Esophagus muscularis mucosa (tissue), 4 donors: ENCODE measurements at regions not wholly inside any gene's neighbourhood (a gene's known extent, or its start where the extent isn't known, plus 50 kb on each side); places are given as distances from the start of the nearest gene placed in this dataset.

Experiments used
- DNase-seq: peaks from one replicate; pipeline ENCODE4 v3.0.0-alpha.2; 2017; ENCODE audit errors: extremely low spot score
- H3K27ac ChIP-seq, 4 donors: fragments of 200-600 bp; sonication (generic); replicated peaks in 1 of 4; 1 replicate in 3 of 4; 2 replicates in 1 of 4; pipeline ENCODE4 v1.5.1; 2016 to 2019; ENCODE audit warnings: mild to moderate bottlenecking in 1 of 4
- H3K27me3 ChIP-seq, 4 donors: fragments of 200-600 bp; sonication (generic); one replicate each; pipeline versions ENCODE4 v1.5.1 to v1.6.0; 2016 to 2019
- H3K36me3 ChIP-seq, 4 donors: fragments of 200-600 bp; sonication (generic); one replicate each; pipeline ENCODE4 v1.5.1; 2016 to 2019
- H3K4me1 ChIP-seq, 4 donors: fragments of 200-600 bp; sonication (generic); one replicate each; pipeline ENCODE4 v1.5.1; 2016 to 2019
- H3K4me3 ChIP-seq, 4 donors: fragments of 200-600 bp; sonication (generic); 1 replicate in 2 of 4; 2 replicates in 2 of 4; pipeline ENCODE4 v1.5.1; 2016 to 2019; ENCODE audit warnings: mild to moderate bottlenecking in 4 of 4, moderate library complexity in 1 of 4
- H3K9me3 ChIP-seq, 4 donors: fragments of 200-600 bp; sonication (generic); 1 replicate in 3 of 4; 2 replicates in 1 of 4; pipeline ENCODE4 v1.5.1; 2016 to 2019
- CTCF ChIP-seq, 3 experiments: fragments of 200-600 bp in 2 of 3; fragments of 450-650 bp in 1 of 3; sonication (generic) in 2 of 3; IDR thresholded peaks; one replicate each; pipeline ENCODE4 v1.5.1; 2017 to 2019; ENCODE audit warnings: antibody characterized with exemption in 3 of 3, mild to moderate bottlenecking in 2 of 3, moderate library complexity in 1 of 3
- EP300 ChIP-seq: sonication (generic); formaldehyde crosslinking; IDR thresholded peaks from one replicate; pipeline ENCODE4 v1.6.1; 2017; ENCODE audit warnings: antibody characterized with exemption
- POLR2A ChIP-seq: fragments of 450-650 bp; IDR thresholded peaks from one replicate; pipeline ENCODE4 v1.6.1; 2017; ENCODE audit warnings: antibody characterized with exemption, moderate library complexity, mild to moderate bottlenecking, low read depth
- POLR2AphosphoS5 ChIP-seq, 2 donors: sonication (generic); formaldehyde crosslinking; IDR thresholded peaks; one replicate each; pipeline ENCODE4 v1.6.1; 2017; ENCODE audit warnings: antibody characterized with exemption in 2 of 2
- WGBS: methylation state at CpG from one replicate; pipeline ENCODE4 v1.1.5; 2018; 5-methylcytosine and 5-hydroxymethylcytosine counted together
- intact Hi-C: fragments of 100-400 bp; cut with DNase I; formaldehyde crosslinking; loops from one replicate; pipeline ENCODE4 v1.15.1; 2023

GRCh38 chr3:176183181-176183580, 1014.1 kb downstream of the TBL1XR1 start:
- Histone ChIP-seq H3K4me1 (no peaks in the 10 kb centered on the region), H3K4me3 (no peak overlapping the region), H3K36me3 (no peaks in the 10 kb centered on the region), H3K9me3 (no peaks in the 10 kb centered on the region), H3K27me3 (no peaks in the 10 kb centered on the region), H3K27ac (no peak overlapping the region)
- no peak for DNase-seq
- intact Hi-C loops: no loop called here
- 0% methylated on average over 1 of the region's 1 CpG for WGBS
- TF ChIP-seq POLR2AphosphoS5 (IDR thresholded peaks at IDR 0.05) (no peak), POLR2A (no peak), CTCF (IDR thresholded peaks at IDR 0.05) (no peak), EP300 (no peak)

- no peak for DNase-seq
- Histone ChIP-seq H3K27me3 (no peaks in the 10 kb centered on the region), H3K9me3 (no peaks in the 10 kb centered on the region), H3K4me3 (no peak overlapping the region), H3K27ac (no peak overlapping the region), H3K36me3 (no peaks in the 10 kb centered on the region), H3K4me1 (no peaks in the 10 kb centered on the region)
- intact Hi-C loops: no loop called here
- WGBS: 96% methylated on average over 6 of the region's 6 CpGs
- TF ChIP-seq POLR2AphosphoS5 (IDR thresholded peaks at IDR 0.05) (no peak), POLR2A (no peak), CTCF (IDR thresholded peaks at IDR 0.05) (no peak), EP300 (no peak)
Observed at GRCh38 chr3:176174060-176174459, 1023.2 kb downstream of the TBL1XR1 start.

- intact Hi-C loops: no loop called here
- Histone ChIP-seq H3K27me3 (no peaks in the 10 kb centered on the region), H3K4me1 (no peaks in the 10 kb centered on the region), H3K4me3 (no peak overlapping the region), H3K9me3 (no peaks in the 10 kb centered on the region), H3K36me3 (no peaks in the 10 kb centered on the region), H3K27ac (no peak overlapping the region)
- no peak for DNase-seq
- no peak for TF ChIP-seq POLR2AphosphoS5 (IDR thresholded peaks at IDR 0.05)
- no peak for TF ChIP-seq CTCF (IDR thresholded peaks at IDR 0.05)
- no peak for TF ChIP-seq EP300
- TF ChIP-seq POLR2A: no peak
- 93% methylated on average over 1 of the region's 1 CpG for WGBS
Observed at GRCh38 chr3:176172492-176172891, 1024.8 kb downstream of the TBL1XR1 start.

- H3K27ac ChIP-seq: no peak overlapping the region
- no peaks in the 10 kb centered on the region for H3K9me3 ChIP-seq
- no peak overlapping the region for H3K4me3 ChIP-seq
- TF ChIP-seq EP300 (no peak), CTCF (IDR thresholded peaks at IDR 0.05) (no peak), POLR2AphosphoS5 (IDR thresholded peaks at IDR 0.05) (no peak), POLR2A (no peak)
- WGBS: 81% methylated on average over 2 of the region's 2 CpGs
- intact Hi-C loops: no loop called here
- no peaks in the 10 kb centered on the region for H3K36me3 ChIP-seq
- H3K4me1 ChIP-seq: no peaks in the 10 kb centered on the region
- no peaks in the 10 kb centered on the region for H3K27me3 ChIP-seq
- DNase-seq: no peak
Observed at GRCh38 chr3:176167272-176167671, 1030.0 kb downstream of the TBL1XR1 start.

GRCh38 chr3:176160997-176161396, 1036.3 kb downstream of the TBL1XR1 start:
- no peak for DNase-seq
- intact Hi-C loops: no loop called here
- Histone ChIP-seq H3K4me3 (no peak overlapping the region), H3K9me3 (peaks cover 0 to 3% (median 0%) of the 10 kb centered on the region in 4 donors), H3K36me3 (no peaks in the 10 kb centered on the region), H3K27me3 (no peaks in the 10 kb centered on the region), H3K27ac (no peak overlapping the region), H3K4me1 (no peaks in the 10 kb centered on the region)
- TF ChIP-seq POLR2AphosphoS5 (IDR thresholded peaks at IDR 0.05) (no peak), POLR2A (no peak), EP300 (no peak), CTCF (IDR thresholded peaks at IDR 0.05) (no peak)
